Caki2 (cell line): ENCODE measurements at regions not wholly inside any gene's neighbourhood (a gene's known extent, or its start where the extent isn't known, plus 50 kb on each side); places are given as distances from the start of the nearest gene placed in this dataset.

ENCODE experiments used
- DNase-seq: peaks from one replicate; pipeline ENCODE4 v3.0.0-alpha.2; 2015; ENCODE audit warnings: low read depth
- in situ Hi-C: cut with HindIII; loops from 2 replicates; pipeline ENCODE4 v1.10.0; 2016; ENCODE audit warnings: low sequenced_read_pairs, low pct_unique_long_range_greater_than_20kb, mixed read lengths

DNA sequence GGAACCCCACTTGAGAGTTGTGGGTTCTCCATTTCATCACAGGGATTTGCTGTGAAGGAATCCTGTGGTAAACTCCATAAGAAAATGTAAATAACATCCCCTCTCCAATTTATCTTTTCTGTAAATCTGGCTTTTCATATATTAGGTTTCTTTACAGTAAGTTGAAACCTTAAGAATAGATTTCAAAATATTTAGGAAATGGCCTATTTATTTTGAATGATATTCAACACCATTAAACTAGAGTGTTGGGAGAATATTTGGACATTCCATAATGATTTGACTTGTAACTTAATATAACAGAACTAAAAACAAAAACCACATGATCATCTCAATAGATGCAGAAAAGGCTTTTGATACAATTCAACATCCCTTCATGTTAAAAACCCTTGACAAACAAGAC, 197.3 kb upstream of the PGRMC2 start:
- in situ Hi-C loops = no loop called here
- DNase-seq = no peak

DNA sequence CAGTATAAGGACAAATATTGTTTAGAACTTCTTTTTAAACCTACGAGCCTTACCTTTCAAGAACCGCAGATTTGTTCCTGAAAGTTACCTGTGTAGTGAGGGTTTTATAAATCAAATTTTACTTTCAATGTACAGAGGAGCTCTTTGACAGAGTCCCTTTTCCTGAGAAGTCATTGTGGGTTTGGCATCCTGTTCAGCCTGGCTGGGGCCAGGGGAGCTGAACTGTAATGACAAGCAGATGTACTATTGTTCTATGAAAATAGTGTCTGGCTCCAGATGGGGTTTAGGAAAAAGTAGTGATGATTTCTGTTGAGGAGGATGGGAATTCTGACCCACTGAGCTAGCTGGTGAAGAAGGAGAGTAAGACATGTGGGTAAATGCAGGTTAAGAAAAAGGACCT, 196.2 kb upstream of the PGRMC2 start:
- no peak for DNase-seq

DNA sequence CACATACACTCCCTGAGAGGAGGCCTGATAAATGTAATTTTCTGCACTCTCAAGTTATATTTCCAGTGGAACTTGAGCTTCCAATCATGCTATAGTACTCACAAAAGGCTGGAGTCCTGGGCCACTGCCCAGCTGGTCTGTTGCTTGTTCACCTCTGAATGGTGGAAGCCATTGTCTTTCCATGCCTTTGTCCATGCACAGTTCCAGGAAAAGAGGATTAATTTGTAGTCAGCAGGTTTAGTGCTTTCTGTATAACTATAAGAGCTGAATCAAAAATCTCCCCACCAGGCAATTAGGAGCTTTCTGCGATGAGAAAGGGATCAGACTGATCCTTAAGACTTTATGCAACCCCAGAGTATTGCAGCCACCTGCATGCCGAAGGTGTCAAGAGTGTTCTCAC, 195.4 kb upstream of the PGRMC2 start:
- in situ Hi-C loops = no loop called here
- no peak for DNase-seq

More for the DNA sequence above, 196.2 kb upstream of the PGRMC2 start:
- in situ Hi-C loops = no loop called here

DNA sequence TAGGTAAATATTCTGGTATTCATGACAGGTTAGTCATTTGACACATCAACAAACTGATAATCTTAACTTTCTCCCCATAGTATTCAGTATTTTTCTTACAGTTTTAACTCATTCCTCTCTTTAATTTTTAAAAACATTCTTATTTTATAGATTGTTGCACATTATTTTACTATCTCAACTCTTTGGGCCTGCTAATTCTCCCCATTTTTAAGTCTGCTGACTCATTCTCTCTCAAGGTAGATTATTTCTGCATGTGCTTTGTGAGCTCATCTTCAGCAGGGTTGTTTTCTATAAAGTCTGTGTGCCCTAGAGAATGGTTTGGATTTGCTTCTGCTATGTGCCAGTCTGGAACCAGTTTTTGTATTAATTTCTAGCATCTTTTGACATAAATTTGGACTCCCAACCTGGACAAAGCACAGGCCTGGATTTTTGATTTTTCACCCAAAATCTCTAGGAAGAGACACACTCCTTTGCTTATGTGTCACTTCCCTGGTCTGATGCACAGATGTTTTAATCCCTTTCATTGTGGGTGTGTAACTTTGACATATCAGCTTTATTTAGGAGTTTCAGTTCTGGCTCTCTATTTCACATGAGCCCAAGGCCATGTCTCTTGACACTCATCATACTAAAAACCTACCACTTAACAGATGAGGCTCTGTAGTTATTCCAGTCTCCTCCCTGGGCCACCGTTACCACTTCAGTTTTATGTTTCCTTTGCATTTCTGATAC, 194.3 kb upstream of the PGRMC2 start:
- in situ Hi-C loops = no loop called here
- DNase-seq = no peak

DNA sequence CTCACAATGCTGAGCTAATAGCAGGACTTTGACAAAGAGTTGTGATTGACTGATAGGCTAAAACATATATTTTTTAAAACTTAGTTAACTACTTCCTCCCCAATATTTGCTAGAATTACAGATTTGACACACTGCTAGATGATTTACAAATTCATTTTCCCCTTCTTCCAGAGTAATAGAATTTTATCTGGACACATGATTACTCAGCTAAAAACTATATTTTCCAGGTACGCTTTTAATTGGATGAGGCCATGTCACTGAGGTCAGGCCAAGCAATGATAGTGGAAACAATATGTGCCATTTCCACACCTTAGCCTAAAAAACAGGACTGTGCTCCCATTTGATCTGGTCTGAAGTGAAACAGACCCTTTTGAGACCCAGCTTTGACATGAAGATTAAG, 193.3 kb upstream of the PGRMC2 start:
- no peak for DNase-seq
- in situ Hi-C loops = no loop called here

DNA sequence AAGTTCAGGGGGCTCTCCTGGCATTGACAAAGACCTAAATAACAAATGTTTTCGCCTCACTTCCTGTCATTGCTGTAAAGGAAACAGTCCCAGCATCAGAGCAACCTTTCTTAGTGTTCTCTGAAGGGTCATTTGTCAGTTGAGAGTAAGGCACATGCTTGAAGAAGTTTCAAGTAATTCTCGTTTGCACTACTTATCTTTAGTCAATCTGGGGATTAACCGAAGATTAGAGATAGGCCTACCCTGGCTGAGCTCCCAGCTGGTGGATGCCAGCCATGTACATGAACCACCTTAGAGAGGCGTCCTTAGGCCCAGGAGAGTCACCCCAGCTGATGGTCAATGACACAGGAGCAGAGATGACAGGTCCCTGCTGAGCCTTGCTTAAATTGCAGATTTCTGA, 189.9 kb upstream of the PGRMC2 start:
- DNase-seq = no peak
- in situ Hi-C loops = no loop called here

DNA sequence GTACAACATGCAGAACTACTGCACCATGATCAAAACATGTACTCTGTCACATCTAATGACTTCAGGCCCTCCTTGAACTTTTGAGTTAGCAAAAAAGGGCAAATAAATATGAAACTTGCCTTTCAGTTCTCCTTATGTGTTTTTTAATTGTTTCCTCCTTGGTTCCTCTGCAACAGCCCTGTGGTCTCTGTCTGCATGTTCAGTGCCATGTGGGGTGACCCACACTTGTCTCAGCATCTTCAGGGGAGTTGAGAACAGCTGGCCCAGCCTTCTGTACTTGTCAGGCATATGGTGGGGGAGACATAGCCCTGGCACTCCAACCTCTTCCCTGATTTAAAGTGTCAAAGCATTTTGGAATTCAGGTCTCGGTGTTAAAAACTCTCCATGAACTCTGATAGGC, 188.0 kb upstream of the PGRMC2 start:
- in situ Hi-C loops = no loop called here
- no peak for DNase-seq

DNA sequence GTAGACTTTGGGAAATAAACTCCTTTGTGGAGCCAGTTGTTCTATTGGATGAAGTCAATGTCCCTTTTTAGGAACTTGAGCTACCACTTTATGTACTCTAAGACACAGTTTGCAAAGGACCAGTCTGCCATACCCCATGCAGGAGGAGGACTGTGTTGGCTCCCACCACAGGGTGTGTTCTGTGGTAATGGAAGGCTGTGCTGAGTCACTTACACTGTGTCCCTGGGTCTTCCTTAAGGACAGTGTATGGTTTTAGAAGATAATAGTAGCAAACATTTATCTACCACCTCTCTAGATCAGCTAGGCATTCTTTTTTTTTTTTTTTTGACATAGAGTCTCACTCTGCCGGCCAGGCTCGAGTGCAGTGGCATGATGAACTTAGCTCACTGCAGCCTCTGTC, 184.0 kb upstream of the PGRMC2 start:
- in situ Hi-C loops = no loop called here
- DNase-seq = no peak

DNA sequence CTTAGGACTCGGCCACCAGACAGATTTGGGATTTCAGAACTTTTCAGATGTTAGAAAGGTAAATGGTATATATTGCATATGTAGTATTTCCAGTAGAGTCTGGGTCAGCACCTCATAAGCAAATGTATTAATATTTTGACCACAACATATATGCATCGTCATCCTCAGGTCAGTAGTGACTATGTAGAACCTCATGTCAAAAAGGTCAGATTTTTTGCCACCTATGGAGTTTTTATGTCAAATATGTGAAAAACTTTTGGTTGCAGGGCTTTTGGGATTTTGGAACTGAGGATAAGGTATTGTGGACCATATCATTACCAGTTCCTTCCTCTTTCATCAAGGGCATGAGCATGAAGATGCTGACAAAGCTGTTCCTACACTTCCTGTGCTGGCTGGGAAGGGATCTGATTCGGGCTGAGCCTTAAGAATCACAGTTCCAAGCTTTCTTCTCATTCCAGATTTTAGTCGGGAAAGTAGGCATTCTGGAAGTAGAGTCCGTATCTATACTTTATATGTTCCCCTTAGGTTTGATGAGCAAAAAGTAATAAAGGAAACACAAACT, 183.0 kb upstream of the PGRMC2 start:
- in situ Hi-C loops = no loop called here

DNA sequence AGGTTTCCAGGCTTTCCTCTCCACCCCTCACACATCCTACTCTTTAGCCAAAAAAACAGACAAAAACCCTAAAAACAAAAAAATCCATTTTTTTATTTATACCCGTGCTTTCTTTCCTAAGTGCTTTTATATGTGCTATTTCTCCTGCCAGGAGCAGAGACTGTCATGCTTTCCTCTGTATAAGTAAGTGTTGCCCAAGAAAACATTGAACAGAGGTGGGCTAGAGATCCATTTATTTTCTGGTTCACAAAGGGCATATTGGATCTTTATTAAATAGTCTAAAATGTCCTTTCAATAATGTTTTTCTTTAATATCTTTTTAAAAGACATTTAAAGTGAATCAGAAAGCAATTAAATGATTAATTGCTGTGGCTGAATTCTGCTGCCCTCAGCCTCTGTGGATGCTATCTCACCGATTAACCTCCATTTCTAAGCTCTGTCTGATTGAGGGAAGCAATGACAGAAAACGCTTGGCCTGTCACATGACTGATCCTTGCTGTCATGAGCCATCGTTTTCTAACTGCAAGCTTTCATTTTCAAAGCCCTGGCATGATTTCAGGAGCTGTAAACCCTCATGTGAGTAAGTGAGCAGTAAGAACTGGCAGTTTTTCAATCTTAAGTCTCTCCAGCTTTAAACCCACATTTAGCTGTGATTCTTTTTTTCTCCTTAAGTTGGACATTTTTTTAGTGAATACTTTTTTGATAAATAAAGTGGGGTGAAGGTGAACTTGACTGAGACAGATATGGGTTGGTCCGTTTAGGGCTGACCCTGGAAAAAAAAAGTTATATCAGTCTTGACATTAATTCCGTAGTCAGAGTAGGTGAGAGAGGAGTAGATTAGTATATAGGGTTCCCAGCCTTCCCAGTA, 180.7 kb upstream of the PGRMC2 start:
- peak; percentile 45 for DNase-seq
- in situ Hi-C loops = no loop called here

More for the DNA sequence above, 183.0 kb upstream of the PGRMC2 start:
- DNase-seq = no peak

DNA sequence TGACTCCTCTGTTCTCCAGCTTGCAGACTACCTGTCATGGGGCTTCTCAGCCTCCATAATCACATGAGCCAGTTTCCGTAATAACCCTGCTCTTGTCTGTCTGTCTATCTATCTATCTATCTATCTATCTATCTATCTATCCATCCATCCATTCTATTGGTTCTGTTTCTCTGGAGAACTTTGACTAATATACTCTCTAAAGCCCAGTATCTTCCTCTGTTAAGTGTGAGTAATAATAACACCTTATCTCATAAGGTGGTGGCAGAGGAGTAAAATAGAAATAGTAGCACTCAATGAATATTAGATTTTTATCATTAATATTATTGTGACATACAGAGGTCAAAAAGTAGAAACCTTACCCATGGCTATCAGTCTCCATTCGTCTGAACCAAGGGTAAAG, 177.9 kb upstream of the PGRMC2 start:
- no peak for DNase-seq
- in situ Hi-C loops = no loop called here

DNA sequence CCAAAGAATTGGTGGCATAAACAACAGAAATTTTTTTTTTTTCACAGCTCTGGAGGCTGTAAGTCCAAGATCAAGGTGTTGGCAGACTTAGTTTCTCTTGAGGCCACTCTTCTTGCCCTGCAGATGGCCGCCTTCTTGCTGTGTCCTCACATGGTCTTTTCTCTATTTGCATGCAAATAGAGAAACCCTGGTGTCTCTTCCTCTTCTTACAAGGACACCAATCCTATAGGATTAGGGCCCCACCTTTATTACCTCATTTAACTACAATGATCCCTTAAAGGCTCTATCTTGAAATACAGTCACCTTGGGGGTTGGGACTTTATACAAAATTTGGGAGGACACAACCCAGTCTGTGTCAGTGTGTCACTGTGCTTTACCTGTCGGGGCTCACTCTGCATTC, 175.4 kb upstream of the PGRMC2 start:
- in situ Hi-C loops = no loop called here
- no peak for DNase-seq

DNA sequence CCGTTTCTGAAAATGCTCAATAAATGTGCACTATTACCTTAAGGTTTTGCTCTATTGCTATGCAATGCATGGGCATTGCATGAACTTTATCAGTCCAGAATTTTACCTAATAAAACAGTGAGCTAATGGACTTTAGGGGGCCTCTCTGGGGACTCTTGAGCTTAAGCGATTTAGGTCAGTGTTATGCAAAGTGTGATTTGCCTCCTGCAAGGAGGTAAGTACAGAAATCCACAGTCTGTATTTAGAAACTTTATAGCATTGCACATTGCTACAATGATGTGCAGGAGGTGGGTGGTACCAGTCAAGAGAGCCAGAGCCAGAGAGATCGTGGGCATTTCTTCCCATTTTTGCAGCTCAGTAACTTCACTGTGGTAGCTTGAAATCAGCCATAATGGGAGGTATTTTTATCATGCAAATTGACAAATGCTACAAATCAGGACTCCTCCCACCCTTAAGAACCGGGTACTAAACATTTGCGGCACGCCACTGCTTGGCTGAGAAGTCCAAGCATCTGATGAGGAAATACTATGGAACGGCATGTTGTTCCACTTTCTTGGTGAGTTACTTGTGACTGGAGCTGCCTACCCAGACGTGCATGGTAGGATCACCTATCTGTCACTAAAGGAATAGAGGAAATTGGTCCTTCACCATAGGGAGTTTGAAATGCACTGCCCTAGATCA, 174.6 kb upstream of the PGRMC2 start:
- no peak for DNase-seq
- in situ Hi-C loops = no loop called here

DNA sequence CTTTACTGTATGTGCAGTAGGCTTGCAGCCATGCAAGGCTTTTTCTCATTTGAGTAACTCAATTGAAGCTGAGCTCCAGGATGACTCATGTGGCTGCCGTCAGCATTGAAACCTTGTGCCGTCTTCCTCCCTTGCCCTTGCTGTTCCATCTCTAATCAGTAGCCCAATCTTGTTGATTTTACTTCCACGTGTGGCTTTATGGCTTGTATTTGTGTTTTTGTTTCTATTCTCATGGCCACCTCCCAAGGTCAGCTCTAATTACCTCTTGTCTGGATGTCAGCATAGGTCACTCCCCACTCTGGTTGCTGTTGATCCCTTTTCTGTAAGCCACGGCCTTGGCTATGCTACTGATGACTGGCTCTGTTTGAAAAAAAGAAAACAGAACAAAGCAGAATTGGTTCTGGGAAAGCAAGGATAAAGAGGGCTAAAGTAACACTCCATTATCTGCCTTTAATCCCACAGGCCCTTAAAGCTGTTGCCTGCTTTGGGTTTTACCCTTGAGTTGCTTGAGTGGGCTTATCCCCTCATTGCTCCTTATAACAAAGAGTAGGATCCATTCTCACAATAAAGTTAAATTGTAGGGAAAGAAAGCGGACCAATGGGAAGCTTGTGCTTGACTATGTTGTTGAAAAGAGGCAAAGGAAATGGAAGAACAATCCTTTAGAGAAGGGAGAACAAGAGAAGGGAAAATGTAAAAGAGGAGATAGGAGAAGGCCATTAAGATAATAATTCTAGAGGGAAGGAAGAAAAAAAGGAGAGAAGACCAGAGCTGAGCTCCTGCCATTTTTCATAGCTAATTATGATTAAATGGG, 173.9 kb upstream of the PGRMC2 start:
- in situ Hi-C loops = no loop called here
- peak; percentile 97 for DNase-seq

DNA sequence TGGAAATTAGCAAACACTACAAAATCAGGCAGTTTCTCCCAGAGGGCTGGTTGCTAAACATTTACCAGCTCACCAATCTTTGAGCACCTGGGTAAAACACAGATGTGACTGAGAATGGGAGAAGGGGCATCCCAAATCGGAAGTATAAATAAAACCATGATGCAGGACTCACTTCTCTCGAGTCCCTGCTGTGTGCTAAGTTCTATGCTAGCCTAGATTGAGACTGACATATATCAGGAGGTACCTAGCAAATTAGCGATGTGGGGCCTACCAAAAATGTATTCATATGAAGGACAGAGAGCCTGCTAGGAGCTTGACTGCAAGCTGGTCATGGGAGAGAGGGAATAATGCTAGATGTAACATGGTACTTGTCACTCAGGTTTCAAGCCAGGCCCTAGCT, 171.9 kb upstream of the PGRMC2 start:
- in situ Hi-C loops = no loop called here
- DNase-seq = no peak

DNA sequence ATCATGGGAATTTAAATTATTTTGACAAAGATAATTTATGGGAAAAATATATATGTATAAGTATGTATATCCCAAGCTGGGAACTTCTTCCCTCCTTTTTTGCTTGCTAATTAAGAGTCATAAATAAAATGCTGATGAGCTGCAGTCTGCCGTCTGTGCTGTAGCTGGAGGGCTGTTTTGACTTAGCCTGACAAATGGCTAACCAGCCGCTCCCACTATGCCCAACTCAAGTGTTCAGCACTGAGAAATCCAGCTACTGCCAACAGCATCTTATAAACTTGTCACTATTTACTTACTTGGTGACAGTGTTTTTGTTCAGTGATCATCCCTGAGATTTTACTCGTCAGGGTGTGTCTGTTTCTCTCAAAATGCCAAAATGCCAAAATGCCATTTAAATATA, 171.2 kb upstream of the PGRMC2 start:
- in situ Hi-C loops = no loop called here

DNA sequence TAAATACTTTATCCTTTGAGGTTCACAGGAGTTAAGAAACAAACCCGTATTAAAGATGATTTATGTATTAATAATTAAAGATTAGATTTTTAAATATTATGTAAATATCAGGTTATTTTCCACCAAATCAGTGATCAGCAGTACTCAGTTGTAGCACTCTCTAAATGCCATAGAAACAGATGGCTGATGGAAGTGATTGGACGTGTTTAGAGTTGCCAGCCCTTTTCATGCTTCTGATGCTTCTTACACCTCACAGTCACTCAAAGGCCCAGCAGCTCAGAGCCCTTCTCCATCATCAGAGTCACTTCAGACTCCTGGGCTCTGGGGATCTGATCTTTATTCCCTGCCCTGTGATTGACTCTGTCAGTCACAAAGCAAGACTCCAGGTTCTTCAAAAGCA, 170.1 kb upstream of the PGRMC2 start:
- no peak for DNase-seq
- in situ Hi-C loops = no loop called here

More for the DNA sequence above, 171.2 kb upstream of the PGRMC2 start:
- no peak for DNase-seq

DNA sequence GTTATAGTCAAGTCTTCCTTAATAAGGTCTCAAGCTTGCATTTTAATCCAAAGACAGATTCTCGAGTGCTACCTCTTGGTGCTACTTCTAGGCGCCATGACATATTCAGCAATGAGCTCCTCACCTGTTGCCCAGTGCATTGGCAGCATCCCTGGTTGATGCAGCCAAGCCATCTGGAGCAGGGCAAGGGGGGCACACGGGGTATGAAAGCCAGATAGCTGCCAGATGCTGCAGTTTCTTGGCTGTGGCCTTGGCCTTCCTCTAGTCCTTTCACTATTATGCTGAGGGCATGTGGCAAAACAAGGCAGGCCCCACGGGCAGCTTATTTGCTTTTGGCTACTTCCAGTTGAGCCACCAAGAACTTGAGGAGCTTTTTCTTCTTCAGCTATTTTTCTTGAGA, 168.6 kb upstream of the PGRMC2 start:
- in situ Hi-C loops = no loop called here

More for the DNA sequence above, 168.6 kb upstream of the PGRMC2 start:
- no peak for DNase-seq
